ENCODE measurements at regions not wholly inside any gene's neighbourhood (a gene's known extent, or its start where the extent isn't known, plus 50 kb on each side); places are given as distances from the start of the nearest gene placed in this dataset.
"Not testable (repeated sequence)": the region's sequence is repeated elsewhere in the genome, so short reads cannot be mapped to it uniquely, and the experiment has no call there.

GRCh38 chr1:83151167-83151898 lies 847.6 kb downstream of the TTLL7 start:
- H3K27ac ChIP-seq (ENCODE audit: low read depth, low read length); H3K36me3 ChIP-seq (ENCODE audit: control insufficient read depth in 3 of 3, insufficient read depth in 3 of 3, low read length in 3 of 3); H3K27me3 ChIP-seq (ENCODE audit: control insufficient read depth in 3 of 3, insufficient read depth in 3 of 3, low read length in 3 of 3); H3K9me3 ChIP-seq (ENCODE audit: control insufficient read depth in 3 of 3, low read length in 3 of 3); H3K9ac ChIP-seq (ENCODE audit: low read depth in 1 of 3, low read length in 3 of 3); H3K4me1 ChIP-seq (ENCODE audit: control insufficient read depth in 3 of 3, insufficient read depth in 3 of 3, low read length in 3 of 3); H3K4me3 ChIP-seq (ENCODE audit: low read length in 3 of 3): not testable (repeated sequence)

DNA sequence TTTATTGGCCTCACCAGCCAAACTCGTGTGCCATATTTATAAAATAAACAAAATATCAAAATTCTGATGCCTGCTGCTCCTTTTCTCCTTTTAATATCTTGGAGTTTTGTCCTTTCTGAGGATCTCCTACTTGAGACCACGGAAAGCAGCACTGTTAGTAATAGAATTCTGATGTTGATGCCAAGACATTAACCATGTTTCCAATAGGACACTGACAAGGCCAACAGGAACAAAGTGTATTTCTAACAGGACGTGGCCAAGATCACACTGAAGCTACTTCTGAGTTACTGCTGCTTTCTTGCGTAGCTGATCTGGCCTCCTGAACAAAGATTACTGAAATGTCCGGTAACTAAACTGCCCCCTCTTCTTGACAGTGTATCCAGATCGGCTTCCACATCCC lies 848.5 kb downstream of the TTLL7 start:
- not testable (repeated sequence) for H3K27me3 ChIP-seq (ENCODE audit: control insufficient read depth in 3 of 3, insufficient read depth in 3 of 3, low read length in 3 of 3); H3K9ac ChIP-seq (ENCODE audit: low read depth in 1 of 3, low read length in 3 of 3); H3K4me3 ChIP-seq (ENCODE audit: low read length in 3 of 3); H3K36me3 ChIP-seq (ENCODE audit: control insufficient read depth in 3 of 3, insufficient read depth in 3 of 3, low read length in 3 of 3); H3K9me3 ChIP-seq (ENCODE audit: control insufficient read depth in 3 of 3, low read length in 3 of 3); H3K27ac ChIP-seq (ENCODE audit: low read depth, low read length); H3K4me1 ChIP-seq (ENCODE audit: control insufficient read depth in 3 of 3, insufficient read depth in 3 of 3, low read length in 3 of 3)

DNA sequence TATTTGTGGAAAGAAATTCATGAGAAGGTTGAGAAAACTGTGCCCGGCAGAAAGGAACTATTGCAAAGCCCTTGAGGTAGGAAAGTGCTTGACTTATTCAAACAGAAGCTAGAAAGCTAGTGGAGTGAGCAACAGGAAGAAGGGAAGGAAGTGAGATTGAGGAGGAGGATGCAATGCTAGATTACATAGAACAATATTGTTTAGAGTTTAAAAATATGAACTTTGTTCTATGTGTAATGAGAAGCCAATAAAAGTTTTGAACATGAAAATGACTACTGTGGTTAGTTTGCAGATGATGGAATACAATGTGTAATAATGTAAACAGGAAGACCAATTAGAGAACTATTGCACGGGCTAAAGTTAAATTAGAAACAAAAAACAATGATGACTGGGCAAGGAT lies 853.1 kb downstream of the TTLL7 start:
- not testable (repeated sequence) for H3K36me3 ChIP-seq (ENCODE audit: control insufficient read depth in 3 of 3, insufficient read depth in 3 of 3, low read length in 3 of 3); H3K4me3 ChIP-seq (ENCODE audit: low read length in 3 of 3); H3K9ac ChIP-seq (ENCODE audit: low read depth in 1 of 3, low read length in 3 of 3); H3K9me3 ChIP-seq (ENCODE audit: control insufficient read depth in 3 of 3, low read length in 3 of 3); H3K27ac ChIP-seq (ENCODE audit: low read depth, low read length); H3K4me1 ChIP-seq (ENCODE audit: control insufficient read depth in 3 of 3, insufficient read depth in 3 of 3, low read length in 3 of 3); H3K27me3 ChIP-seq (ENCODE audit: control insufficient read depth in 3 of 3, insufficient read depth in 3 of 3, low read length in 3 of 3)

GRCh38 chr1:83142802-83143201 lies 856.1 kb downstream of the TTLL7 start:
- H3K9me3 ChIP-seq (ENCODE audit: control insufficient read depth in 3 of 3, low read length in 3 of 3); H3K27me3 ChIP-seq (ENCODE audit: control insufficient read depth in 3 of 3, insufficient read depth in 3 of 3, low read length in 3 of 3); H3K9ac ChIP-seq (ENCODE audit: low read depth in 1 of 3, low read length in 3 of 3); H3K4me1 ChIP-seq (ENCODE audit: control insufficient read depth in 3 of 3, insufficient read depth in 3 of 3, low read length in 3 of 3); H3K27ac ChIP-seq (ENCODE audit: low read depth, low read length); H3K4me3 ChIP-seq (ENCODE audit: low read length in 3 of 3); H3K36me3 ChIP-seq (ENCODE audit: control insufficient read depth in 3 of 3, insufficient read depth in 3 of 3, low read length in 3 of 3): not testable (repeated sequence)

- H3K27me3 ChIP-seq (ENCODE audit: control insufficient read depth in 3 of 3, insufficient read depth in 3 of 3, low read length in 3 of 3); H3K36me3 ChIP-seq (ENCODE audit: control insufficient read depth in 3 of 3, insufficient read depth in 3 of 3, low read length in 3 of 3); H3K27ac ChIP-seq (ENCODE audit: low read depth, low read length); H3K4me1 ChIP-seq (ENCODE audit: control insufficient read depth in 3 of 3, insufficient read depth in 3 of 3, low read length in 3 of 3); H3K9me3 ChIP-seq (ENCODE audit: control insufficient read depth in 3 of 3, low read length in 3 of 3); H3K4me3 ChIP-seq (ENCODE audit: low read length in 3 of 3); H3K9ac ChIP-seq (ENCODE audit: low read depth in 1 of 3, low read length in 3 of 3): not testable (repeated sequence)
Measured at GRCh38 chr1:83135524-83136157, 863.3 kb downstream of the TTLL7 start.

DNA sequence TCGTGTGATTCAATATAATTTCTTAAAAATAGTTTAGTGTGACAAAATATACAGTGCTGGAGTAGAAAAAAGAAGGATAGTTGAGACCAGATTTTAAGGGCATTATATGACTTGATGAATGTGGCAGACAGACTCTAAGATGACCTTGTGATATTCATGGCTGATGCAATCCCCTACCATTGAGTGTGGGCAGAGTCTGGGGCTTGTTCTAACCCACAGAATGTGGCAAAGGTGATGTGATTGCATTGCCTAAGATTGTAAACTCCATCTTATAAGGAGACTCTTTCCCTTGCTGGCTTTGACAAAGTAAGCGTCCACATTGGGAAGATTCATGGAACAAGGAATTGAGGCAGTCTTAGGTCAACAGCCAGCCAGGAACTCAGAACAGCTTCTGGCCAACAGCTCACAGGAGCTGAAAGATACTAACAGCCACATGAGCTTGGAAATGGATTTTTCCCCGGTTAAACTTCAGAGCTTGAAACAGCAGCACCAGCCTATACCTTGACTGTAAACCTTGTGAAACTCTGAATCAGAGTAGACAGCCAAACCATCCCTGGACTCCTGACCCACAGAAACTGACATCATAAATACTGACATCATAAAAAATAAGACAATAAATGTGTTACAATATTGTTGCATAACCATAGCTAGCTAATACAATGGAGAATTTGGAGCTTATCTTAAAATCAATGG lies 864.5 kb downstream of the TTLL7 start:
- not testable (repeated sequence) for H3K4me1 ChIP-seq (ENCODE audit: control insufficient read depth in 3 of 3, insufficient read depth in 3 of 3, low read length in 3 of 3); H3K27me3 ChIP-seq (ENCODE audit: control insufficient read depth in 3 of 3, insufficient read depth in 3 of 3, low read length in 3 of 3); H3K36me3 ChIP-seq (ENCODE audit: control insufficient read depth in 3 of 3, insufficient read depth in 3 of 3, low read length in 3 of 3); H3K4me3 ChIP-seq (ENCODE audit: low read length in 3 of 3); H3K27ac ChIP-seq (ENCODE audit: low read depth, low read length); H3K9me3 ChIP-seq (ENCODE audit: control insufficient read depth in 3 of 3, low read length in 3 of 3); H3K9ac ChIP-seq (ENCODE audit: low read depth in 1 of 3, low read length in 3 of 3)

DNA sequence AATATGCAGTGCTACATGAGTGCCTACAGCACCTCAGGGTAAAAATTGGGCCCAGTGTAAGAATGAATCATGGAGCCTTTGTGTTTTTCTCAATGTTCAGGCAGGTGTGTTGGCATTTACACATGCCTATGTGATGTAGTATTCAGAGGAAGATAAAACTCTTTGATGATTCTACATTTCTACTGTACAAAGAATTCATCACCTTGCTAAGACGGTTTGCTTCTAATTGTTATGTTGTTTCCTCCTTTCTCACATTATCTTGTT lies 867.3 kb downstream of the TTLL7 start:
- H3K36me3 ChIP-seq (ENCODE audit: control insufficient read depth in 3 of 3, insufficient read depth in 3 of 3, low read length in 3 of 3): no peaks in the 10 kb centered on the region
- no peak overlapping the region for H3K9ac ChIP-seq (ENCODE audit: low read depth in 1 of 3, low read length in 3 of 3)
- H3K4me1 ChIP-seq (ENCODE audit: control insufficient read depth in 3 of 3, insufficient read depth in 3 of 3, low read length in 3 of 3): no peaks in the 10 kb centered on the region
- H3K27me3 ChIP-seq (ENCODE audit: control insufficient read depth in 3 of 3, insufficient read depth in 3 of 3, low read length in 3 of 3): no peaks in the 10 kb centered on the region
- no peak overlapping the region for H3K27ac ChIP-seq (ENCODE audit: low read depth, low read length)
- H3K4me3 ChIP-seq (ENCODE audit: low read length in 3 of 3): no peak overlapping the region
- no peaks in the 10 kb centered on the region for H3K9me3 ChIP-seq (ENCODE audit: control insufficient read depth in 3 of 3, low read length in 3 of 3)

DNA sequence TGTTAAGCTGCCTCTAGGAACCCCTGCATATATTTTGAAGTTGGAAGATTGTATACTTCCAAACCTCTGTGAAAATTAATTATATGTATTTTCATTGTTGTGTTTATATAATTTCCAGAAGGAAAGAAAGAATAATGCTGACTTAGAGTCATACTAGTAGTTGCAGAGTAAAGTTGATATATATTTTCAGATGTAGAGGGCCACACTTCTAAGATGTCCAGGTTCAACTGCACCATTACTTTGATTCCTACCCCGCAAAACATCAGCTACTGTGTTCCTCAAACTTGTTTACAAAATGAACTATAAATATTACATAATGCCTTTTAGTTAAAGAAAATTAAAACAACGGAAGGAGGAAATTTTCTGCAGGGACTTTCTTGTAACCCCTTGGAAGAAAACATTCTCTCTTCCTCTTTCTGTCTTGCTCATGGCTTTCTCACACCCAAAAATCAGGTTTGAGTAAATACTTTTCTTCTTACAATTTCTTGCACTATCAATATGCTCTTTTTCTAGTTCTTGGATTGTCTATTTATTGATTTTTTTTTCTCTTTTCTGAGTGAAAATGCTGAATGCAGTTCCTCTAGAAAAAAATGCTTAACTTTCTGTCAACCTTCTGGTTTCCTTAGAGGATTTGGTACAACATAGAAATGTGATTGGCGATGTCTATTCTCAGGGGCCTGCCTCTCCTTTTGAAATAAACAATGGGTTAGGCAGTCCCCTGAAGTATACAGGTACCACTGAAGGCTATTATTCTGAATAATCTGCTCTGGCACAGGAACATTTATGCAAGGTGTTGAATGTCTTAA lies 867.8 kb downstream of the TTLL7 start:
- no peak overlapping the region for H3K4me3 ChIP-seq (ENCODE audit: low read length in 3 of 3)
- H3K4me1 ChIP-seq (ENCODE audit: control insufficient read depth in 3 of 3, insufficient read depth in 3 of 3, low read length in 3 of 3): no peaks in the 10 kb centered on the region
- H3K9me3 ChIP-seq (ENCODE audit: control insufficient read depth in 3 of 3, low read length in 3 of 3): no peaks in the 10 kb centered on the region
- no peaks in the 10 kb centered on the region for H3K36me3 ChIP-seq (ENCODE audit: control insufficient read depth in 3 of 3, insufficient read depth in 3 of 3, low read length in 3 of 3)
- no peak overlapping the region for H3K27ac ChIP-seq (ENCODE audit: low read depth, low read length)
- H3K27me3 ChIP-seq (ENCODE audit: control insufficient read depth in 3 of 3, insufficient read depth in 3 of 3, low read length in 3 of 3): no peaks in the 10 kb centered on the region
- H3K9ac ChIP-seq (ENCODE audit: low read depth in 1 of 3, low read length in 3 of 3): no peak overlapping the region

DNA sequence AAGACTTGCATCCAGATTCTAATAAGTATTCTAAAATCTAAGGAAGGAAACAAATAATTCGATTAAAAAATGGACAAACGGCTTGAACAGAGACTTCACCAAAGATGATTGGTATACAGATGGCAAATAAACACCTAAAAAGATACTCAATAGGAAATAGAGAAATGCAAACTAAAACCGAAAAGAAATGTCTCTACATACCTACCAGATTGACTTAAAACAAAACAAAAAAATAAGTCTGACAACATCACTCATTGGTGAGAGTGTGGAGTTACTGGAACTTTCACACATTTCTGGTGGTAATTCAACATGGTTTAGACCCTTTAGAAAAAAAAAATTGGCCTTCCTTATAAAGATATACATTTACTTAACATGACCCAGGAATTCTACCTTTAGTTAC lies 869.8 kb downstream of the TTLL7 start:
- Histone ChIP-seq H3K4me3 (ENCODE audit: low read length in 3 of 3) (no peak overlapping the region), H3K9ac (ENCODE audit: low read depth in 1 of 3, low read length in 3 of 3) (no peak overlapping the region), H3K4me1 (ENCODE audit: control insufficient read depth in 3 of 3, insufficient read depth in 3 of 3, low read length in 3 of 3) (no peaks in the 10 kb centered on the region), H3K27me3 (ENCODE audit: control insufficient read depth in 3 of 3, insufficient read depth in 3 of 3, low read length in 3 of 3) (no peaks in the 10 kb centered on the region), H3K36me3 (ENCODE audit: control insufficient read depth in 3 of 3, insufficient read depth in 3 of 3, low read length in 3 of 3) (no peaks in the 10 kb centered on the region), H3K27ac (ENCODE audit: low read depth, low read length) (no peak overlapping the region), H3K9me3 (ENCODE audit: control insufficient read depth in 3 of 3, low read length in 3 of 3) (no peaks in the 10 kb centered on the region)

GRCh38 chr1:83125456-83125855 lies 873.5 kb downstream of the TTLL7 start:
- no peaks in the 10 kb centered on the region for H3K9me3 ChIP-seq (ENCODE audit: control insufficient read depth in 3 of 3, low read length in 3 of 3)
- H3K27ac ChIP-seq (ENCODE audit: low read depth, low read length): no peak overlapping the region
- no peaks in the 10 kb centered on the region for H3K4me1 ChIP-seq (ENCODE audit: control insufficient read depth in 3 of 3, insufficient read depth in 3 of 3, low read length in 3 of 3)
- no peak overlapping the region for H3K4me3 ChIP-seq (ENCODE audit: low read length in 3 of 3)
- H3K9ac ChIP-seq (ENCODE audit: low read depth in 1 of 3, low read length in 3 of 3): no peak overlapping the region
- H3K27me3 ChIP-seq (ENCODE audit: control insufficient read depth in 3 of 3, insufficient read depth in 3 of 3, low read length in 3 of 3): no peaks in the 10 kb centered on the region
- no peaks in the 10 kb centered on the region for H3K36me3 ChIP-seq (ENCODE audit: control insufficient read depth in 3 of 3, insufficient read depth in 3 of 3, low read length in 3 of 3)

Data from skeletal muscle tissue (tissue), 3 donors.